ENCODE measurements at regions not wholly inside any gene's neighbourhood (a gene's known extent, or its start where the extent isn't known, plus 50 kb on each side); places are given as distances from the start of the nearest gene placed in this dataset.

- H3K4me1 Mint-ChIP-seq = no peaks in the 10 kb centered on the region
- ATAC-seq (no peak), DNase-seq (ENCODE audit: low spot score) (no peak)
- ChIA-PET POLR2A (no interaction called here), CTCF (no interaction called here)
- H3K27ac Mint-ChIP-seq = no peak overlapping the region
- no peak for TF ChIP-seq NFE2L1 (CRISPR knock-in tag; IDR thresholded peaks at IDR 0.05)
- no peak for TF ChIP-seq ZNF512 (CRISPR knock-in tag; IDR thresholded peaks at IDR 0.05; ENCODE audit: borderline replicate concordance)
- TF ChIP-seq AR (CRISPR knock-in tag; IDR thresholded peaks at IDR 0.05) = no peak
- no peak for TF ChIP-seq ATF1 (CRISPR knock-in tag; IDR thresholded peaks at IDR 0.05)
- no peak for TF ChIP-seq ZNF416 (CRISPR knock-in tag; IDR thresholded peaks at IDR 0.05)
- TF ChIP-seq FOXP4 (CRISPR knock-in tag; IDR thresholded peaks at IDR 0.05) = no peak
- TF ChIP-seq HMGXB4 (CRISPR knock-in tag; IDR thresholded peaks at IDR 0.05) = no peak
- TF ChIP-seq USF2 (CRISPR knock-in tag; IDR thresholded peaks at IDR 0.05) = no peak
- TF ChIP-seq SP1 (CRISPR knock-in tag; conservative IDR thresholded peaks at IDR 0.05) = no peak
- TF ChIP-seq RELA (CRISPR knock-in tag; IDR thresholded peaks at IDR 0.05; ENCODE audit: borderline replicate concordance) = no peak
- TF ChIP-seq FOXK1 (CRISPR knock-in tag; IDR thresholded peaks at IDR 0.05) = no peak
- no peak for TF ChIP-seq E2F4 (CRISPR knock-in tag; IDR thresholded peaks at IDR 0.05; ENCODE audit: borderline replicate concordance, low read depth)
- TF ChIP-seq MYBL2 (CRISPR knock-in tag; IDR thresholded peaks at IDR 0.05) = no peak
- no peak for TF ChIP-seq JUN (CRISPR knock-in tag; IDR thresholded peaks at IDR 0.05)
- no peak for TF ChIP-seq MAX (CRISPR knock-in tag; IDR thresholded peaks at IDR 0.05)
- no peak for TF ChIP-seq JAZF1 (CRISPR knock-in tag; IDR thresholded peaks at IDR 0.05)
- no peak for TF ChIP-seq ZNF317 (CRISPR knock-in tag; IDR thresholded peaks at IDR 0.05; ENCODE audit: borderline replicate concordance, low read depth)
- TF ChIP-seq NR2C2 (CRISPR knock-in tag; IDR thresholded peaks at IDR 0.05) = no peak
- no peak for TF ChIP-seq SMAD4 (CRISPR knock-in tag; IDR thresholded peaks at IDR 0.05)
- peaks cover 56% of the 10 kb centered on the region for H3K27me3 Mint-ChIP-seq (ENCODE audit: low read depth)
- no peak overlapping the region for H3K4me3 Mint-ChIP-seq
- H3K36me3 Mint-ChIP-seq = no peaks in the 10 kb centered on the region
- H3K9me3 Mint-ChIP-seq = no peaks in the 10 kb centered on the region
Measured at GRCh38 chr2:13662055-13662454, 945.3 kb downstream of the TRIB2 start.

Measured in WTC11 (cell line).